A673 (cell line): ENCODE measurements at regions not wholly inside any gene's neighbourhood (a gene's known extent, or its start where the extent isn't known, plus 50 kb on each side); places are given as distances from the start of the nearest gene placed in this dataset.

Source experiments
- BruUV-seq: library from RNA; stranded (reverse); fragments of 400-500 nt; replicated peaks from 2 replicates; lab custom pipeline; 2021; lab: Mats Ljungman, UMichigan
- CTCF ChIA-PET: fragments of 300-600 bp; sonication (Branson Sonifier 250); formaldehyde crosslinking; loops from one replicate; lab custom pipeline; 2022; ENCODE audit warnings: antibody characterized with exemption; lab: Charles Lee
- POLR2A ChIA-PET: fragments of 300-600 bp; sonication (Branson Sonifier 250); formaldehyde crosslinking; loops from one replicate; lab custom pipeline; 2022; ENCODE audit warnings: antibody characterized with exemption; ENCODE audit not compliant: low non-redundant PET; lab: Charles Lee
- DNase-seq: peaks from one replicate; pipeline ENCODE4 v3.0.0-alpha.2; 2015; ENCODE audit warnings: low spot score
- H3K27ac ChIP-seq: fragments of 200-600 bp; sonication (generic); 2 replicates; pipeline ENCODE4 v1.5.1; 2016; ENCODE audit warnings: mixed run types, low read depth, mild to moderate bottlenecking, mixed read lengths, antibody characterized with exemption, low read length; ENCODE audit not compliant: poor library complexity, severe bottlenecking
- H3K27me3 ChIP-seq: fragments of 200-600 bp; sonication (generic); replicated peaks from 2 replicates; pipeline ENCODE4 v1.6.1; 2017; ENCODE audit warnings: mixed run types, low read depth, mild to moderate bottlenecking, mixed read lengths, antibody characterized with exemption, low read length; ENCODE audit not compliant: insufficient read depth, poor library complexity
- H3K36me3 ChIP-seq: fragments of 200-600 bp; sonication (generic); 2 replicates; pipeline ENCODE4 v1.6.1; 2016; ENCODE audit warnings: mixed run types, mild to moderate bottlenecking, mixed read lengths, antibody characterized with exemption, low read length; ENCODE audit not compliant: insufficient read depth, poor library complexity, severe bottlenecking
- H3K4me1 ChIP-seq: fragments of 200-600 bp; sonication (generic); 2 replicates; pipeline ENCODE4 v1.6.1; 2017; ENCODE audit warnings: mixed run types, mild to moderate bottlenecking, mixed read lengths, antibody characterized with exemption, low read length; ENCODE audit not compliant: insufficient read depth, poor library complexity, severe bottlenecking
- H3K4me3 ChIP-seq: fragments of 200-600 bp; sonication (generic); 2 replicates; pipeline ENCODE4 v1.5.1; 2016; ENCODE audit warnings: low read depth, mixed run types, mild to moderate bottlenecking, mixed read lengths, low read length; ENCODE audit not compliant: poor library complexity, severe bottlenecking
- H3K9me3 ChIP-seq: fragments of 200-600 bp; sonication (generic); 2 replicates; pipeline ENCODE4 v1.6.1; 2016; ENCODE audit warnings: mixed run types, low read depth, mild to moderate bottlenecking, mixed read lengths, antibody characterized with exemption, low read length; ENCODE audit not compliant: poor library complexity, severe bottlenecking
- CTCF ChIP-seq: fragments of 300-800, 200-600 bp; sonication (generic); conservative IDR thresholded peaks from 2 replicates; pipeline ENCODE4 v1.5.1; 2017; ENCODE audit warnings: low read depth, mild to moderate bottlenecking, antibody characterized with exemption, low read length, moderate library complexity, mixed read lengths
- EZH2 ChIP-seq: fragments of 200-600 bp; sonication (generic); IDR thresholded peaks from 2 replicates; pipeline ENCODE4 v1.6.1; 2017; ENCODE audit warnings: borderline replicate concordance, low read depth, mild to moderate bottlenecking, mixed read lengths, antibody characterized with exemption, low read length; ENCODE audit not compliant: poor library complexity, severe bottlenecking
- intact Hi-C: fragments of 100-400 bp; cut with micrococcal nuclease; formaldehyde crosslinking; loops from one replicate; pipeline ENCODE4 v1.10.0; 2022; ENCODE audit not compliant: unreplicated experiment

GRCh38 chr3:187855131-187855530 lies 109.9 kb upstream of the BCL6 start:
- CTCF ChIA-PET: no interaction called here
- POLR2A ChIA-PET: no interaction called here

DNA sequence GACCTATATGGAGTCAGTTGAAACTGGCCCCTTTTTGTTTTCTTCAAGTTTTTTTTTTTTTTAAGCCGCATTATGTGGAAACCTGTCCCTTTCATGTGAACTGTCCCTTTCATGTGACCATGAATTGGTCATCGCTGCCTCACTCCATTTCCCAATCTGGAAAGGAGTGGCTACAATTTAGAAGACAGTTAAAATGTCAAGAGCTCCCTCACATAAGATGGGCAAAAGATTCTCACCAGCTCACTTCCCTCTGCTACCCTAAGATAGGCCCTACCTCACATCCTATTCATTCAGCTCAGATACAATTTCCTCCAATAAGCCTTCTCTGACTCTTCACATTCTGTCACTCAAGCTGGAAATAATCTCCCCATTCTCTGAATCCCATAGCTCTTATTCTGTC lies 111.3 kb upstream of the BCL6 start:
- H3K4me1 ChIP-seq: no peaks in the 10 kb centered on the region
- intact Hi-C loops: no loop called here
- H3K9me3 ChIP-seq: no peaks in the 10 kb centered on the region
- BruUV-seq: no TSS peak
- no peak overlapping the region for H3K4me3 ChIP-seq
- H3K27ac ChIP-seq: no peak overlapping the region
- ChIA-PET POLR2A (no interaction called here), CTCF (no interaction called here)
- H3K36me3 ChIP-seq: no peaks in the 10 kb centered on the region
- no peaks in the 10 kb centered on the region for H3K27me3 ChIP-seq
- no peak for DNase-seq
- no peak for TF ChIP-seq EZH2
- TF ChIP-seq CTCF: no peak

More at GRCh38 chr3:187855131-187855530, 109.9 kb upstream of the BCL6 start:
- H3K4me3 ChIP-seq: no peak overlapping the region
- intact Hi-C loops: no loop called here
- TF ChIP-seq EZH2: no peak
- no peak for TF ChIP-seq CTCF
- DNase-seq: no peak
- no peaks in the 10 kb centered on the region for H3K9me3 ChIP-seq
- no peaks in the 10 kb centered on the region for H3K36me3 ChIP-seq
- BruUV-seq: no TSS peak
- H3K27ac ChIP-seq: no peak overlapping the region
- no peaks in the 10 kb centered on the region for H3K4me1 ChIP-seq
- H3K27me3 ChIP-seq: no peaks in the 10 kb centered on the region

DNA sequence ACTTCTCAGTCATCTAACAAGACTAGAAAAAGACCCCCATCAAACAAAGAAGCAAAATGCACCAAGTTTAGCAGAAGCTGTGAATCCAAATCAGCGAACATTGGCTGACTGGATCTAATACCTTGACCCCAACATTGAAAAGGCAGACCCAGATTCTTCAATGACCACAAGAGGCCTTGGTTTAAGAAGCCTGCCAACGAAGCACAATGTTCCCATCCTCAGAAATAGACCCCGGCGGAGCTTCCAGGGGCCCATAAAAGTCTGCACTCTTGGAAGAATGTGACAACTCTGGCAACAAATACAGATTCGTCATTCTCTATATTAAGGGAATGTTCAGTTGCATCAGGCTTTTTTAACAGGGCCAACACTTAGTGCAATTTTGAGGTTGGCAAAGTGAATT lies 112.8 kb upstream of the BCL6 start:
- POLR2A ChIA-PET: no interaction called here
- H3K4me1 ChIP-seq: no peaks in the 10 kb centered on the region
- H3K27me3 ChIP-seq: no peaks in the 10 kb centered on the region
- H3K4me3 ChIP-seq: no peak overlapping the region
- H3K36me3 ChIP-seq: no peaks in the 10 kb centered on the region
- H3K9me3 ChIP-seq: no peaks in the 10 kb centered on the region
- H3K27ac ChIP-seq: no peak overlapping the region
- CTCF ChIA-PET: no interaction called here
- intact Hi-C loops: no loop called here
- no peak for TF ChIP-seq EZH2
- no peak for TF ChIP-seq CTCF
- BruUV-seq: no TSS peak
- no peak for DNase-seq
